ENCODE measurements at regions not wholly inside any gene's neighbourhood (a gene's known extent, or its start where the extent isn't known, plus 50 kb on each side); places are given as distances from the start of the nearest gene placed in this dataset.
"Not testable (repeated sequence)": the region's sequence is repeated elsewhere in the genome, so short reads cannot be mapped to it uniquely, and the experiment has no call there.

GRCh38 chr18:46179306-46179705, 75.1 kb downstream of the HAUS1 start:
- peaks cover 9% of the 10 kb centered on the region for H3K36me3 Mint-ChIP-seq (ENCODE audit: low read depth)
- H3K4me1 Mint-ChIP-seq (ENCODE audit: low read depth), result peaks cover 68% of the 10 kb centered on the region
- CTCF ChIA-PET, result interaction anchor here (0.7 to 1.4 kb wide), 2 partner anchors 28 to 101 kb away, joined by 3 read pairs; no protein-coding TSS in a partner anchor
- no peak for DNase-seq
- no peak overlapping the region for H3K4me3 Mint-ChIP-seq
- H3K27me3 Mint-ChIP-seq (ENCODE audit: low read depth), result no peaks in the 10 kb centered on the region
- intact Hi-C loops (cut with micrococcal nuclease), result no loop called here
- H3K27ac Mint-ChIP-seq, result no peak overlapping the region
- no peaks in the 10 kb centered on the region for H3K9me3 Mint-ChIP-seq

GRCh38 chr18:46182633-46183358, 78.6 kb downstream of the HAUS1 start:
- Mint-ChIP-seq H3K27ac (peak overlapping the region; percentile 1), H3K4me3 (no peak overlapping the region), H3K4me1 (ENCODE audit: low read depth) (peaks cover 60% of the 10 kb centered on the region), H3K9me3 (no peaks in the 10 kb centered on the region), H3K27me3 (ENCODE audit: low read depth) (no peaks in the 10 kb centered on the region), H3K36me3 (ENCODE audit: low read depth) (peaks cover 3% of the 10 kb centered on the region)
- intact Hi-C loops (cut with micrococcal nuclease), result no loop called here
- CTCF ChIA-PET, result interaction anchor here (1.4 to 5.2 kb wide), 3 partner anchors 9 to 37 kb away, joined by 3 to 30 read pairs (median 4); a partner anchor contains a TSS
- no peak for DNase-seq

GRCh38 chr18:46184296-46184695, 80.1 kb downstream of the HAUS1 start:
- DNase-seq; H3K4me3 Mint-ChIP-seq; H3K27ac Mint-ChIP-seq; H3K36me3 Mint-ChIP-seq (ENCODE audit: low read depth); H3K9me3 Mint-ChIP-seq; H3K27me3 Mint-ChIP-seq (ENCODE audit: low read depth): not testable (repeated sequence)
- CTCF ChIA-PET, result interaction anchor here (0.7 to 5.2 kb wide), 4 partner anchors 10 to 49 kb away, joined by 3 to 30 read pairs (median 4); a partner anchor contains a TSS
- intact Hi-C loops (cut with micrococcal nuclease), result loop anchor here (2.0 kb wide), 1 partner anchor 19 kb away; no protein-coding TSS in a partner anchor
- H3K4me1 Mint-ChIP-seq (ENCODE audit: low read depth), result peaks cover 58% of the 10 kb centered on the region

- CTCF ChIA-PET, result interaction anchor here (0.7 to 5.2 kb wide), 3 partner anchors 11 to 49 kb away, joined by 3 to 30 read pairs (median 5); a partner anchor contains a TSS
- Mint-ChIP-seq H3K4me1 (ENCODE audit: low read depth) (peaks cover 58% of the 10 kb centered on the region), H3K9me3 (no peaks in the 10 kb centered on the region), H3K27ac (no peak overlapping the region), H3K27me3 (ENCODE audit: low read depth) (no peaks in the 10 kb centered on the region), H3K4me3 (no peak overlapping the region), H3K36me3 (ENCODE audit: low read depth) (peaks cover 4% of the 10 kb centered on the region)
- DNase-seq, result no peak
- intact Hi-C loops (cut with micrococcal nuclease), result loop anchor here (2.0 kb wide), 1 partner anchor 18 kb away; no protein-coding TSS in a partner anchor
Measured at GRCh38 chr18:46184727-46185126, 80.5 kb downstream of the HAUS1 start.

- Mint-ChIP-seq H3K4me3 (no peak overlapping the region), H3K36me3 (ENCODE audit: low read depth) (peaks cover 4% of the 10 kb centered on the region), H3K9me3 (no peaks in the 10 kb centered on the region), H3K27me3 (ENCODE audit: low read depth) (no peaks in the 10 kb centered on the region), H3K27ac (no peak overlapping the region), H3K4me1 (ENCODE audit: low read depth) (peaks cover 32% of the 10 kb centered on the region)
- DNase-seq, result no peak
- CTCF ChIA-PET, result interaction anchor here (1.0 kb wide), 1 partner anchor 90 kb away, joined by 5 read pairs; no protein-coding TSS in a partner anchor
- intact Hi-C loops (cut with micrococcal nuclease), result no loop called here
Measured at GRCh38 chr18:46190667-46191066, 86.5 kb downstream of the HAUS1 start.

- H3K4me3 Mint-ChIP-seq, result no peak overlapping the region
Measured at GRCh38 chr18:46196627-46197243, 92.5 kb downstream of the HAUS1 start.

GRCh38 chr18:46199515-46200147, 95.4 kb downstream of the HAUS1 start:
- Mint-ChIP-seq H3K4me1 (ENCODE audit: low read depth) (peaks cover 67% of the 10 kb centered on the region), H3K9me3 (no peaks in the 10 kb centered on the region), H3K27ac (peak overlapping the region; percentile 0), H3K36me3 (ENCODE audit: low read depth) (peaks cover 3% of the 10 kb centered on the region), H3K27me3 (ENCODE audit: low read depth) (no peaks in the 10 kb centered on the region), H3K4me3 (no peak overlapping the region)
- CTCF ChIA-PET, result interaction anchor here (0.7 to 2.0 kb wide), 5 partner anchors 12 to 253 kb away, joined by 3 to 11 read pairs (median 4); a partner anchor contains a TSS
- intact Hi-C loops (cut with micrococcal nuclease), result loop anchor here (10.0 kb wide), 1 partner anchor 325 kb away; no protein-coding TSS in a partner anchor
- DNase-seq, result no peak

More at GRCh38 chr18:46196627-46197243, 92.5 kb downstream of the HAUS1 start:
- peaks cover 3% of the 10 kb centered on the region for H3K36me3 Mint-ChIP-seq (ENCODE audit: low read depth)
- H3K9me3 Mint-ChIP-seq, result no peaks in the 10 kb centered on the region
- H3K27ac Mint-ChIP-seq, result no peak overlapping the region
- CTCF ChIA-PET, result interaction anchor here (1.5 kb wide), 1 partner anchor 49 kb away, joined by 3 read pairs; no protein-coding TSS in a partner anchor
- no peak for DNase-seq
- intact Hi-C loops (cut with micrococcal nuclease), result no loop called here
- no peaks in the 10 kb centered on the region for H3K27me3 Mint-ChIP-seq (ENCODE audit: low read depth)
- H3K4me1 Mint-ChIP-seq (ENCODE audit: low read depth), result peaks cover 51% of the 10 kb centered on the region

- H3K4me1 Mint-ChIP-seq (ENCODE audit: low read depth), result peaks cover 73% of the 10 kb centered on the region
- not testable (repeated sequence) for H3K36me3 Mint-ChIP-seq (ENCODE audit: low read depth); H3K27ac Mint-ChIP-seq; H3K27me3 Mint-ChIP-seq (ENCODE audit: low read depth); DNase-seq; H3K9me3 Mint-ChIP-seq; H3K4me3 Mint-ChIP-seq
- intact Hi-C loops (cut with micrococcal nuclease), result loop anchor here (10.0 kb wide), 1 partner anchor 326 kb away; no protein-coding TSS in a partner anchor
- CTCF ChIA-PET, result interaction anchor here (0.7 to 2.0 kb wide), 5 partner anchors 11 to 38 kb away, joined by 3 to 11 read pairs (median 4); a partner anchor contains a TSS
Measured at GRCh38 chr18:46200178-46201055, 96.2 kb downstream of the HAUS1 start.

- intact Hi-C loops (cut with micrococcal nuclease), result loop anchor here (10.0 kb wide), 1 partner anchor 329 kb away; no protein-coding TSS in a partner anchor
- peaks cover 81% of the 10 kb centered on the region for H3K4me1 Mint-ChIP-seq (ENCODE audit: low read depth)
- no peak for DNase-seq
- H3K4me3 Mint-ChIP-seq, result no peak overlapping the region
- no peaks in the 10 kb centered on the region for H3K36me3 Mint-ChIP-seq (ENCODE audit: low read depth)
- CTCF ChIA-PET, result interaction anchor here (1.0 kb wide), 1 partner anchor 31 kb away, joined by 3 read pairs; a partner anchor contains a TSS
- H3K27me3 Mint-ChIP-seq (ENCODE audit: low read depth), result no peaks in the 10 kb centered on the region
- H3K9me3 Mint-ChIP-seq, result no peaks in the 10 kb centered on the region
- H3K27ac Mint-ChIP-seq, result no peak overlapping the region
Measured at GRCh38 chr18:46204143-46204542, 100.0 kb downstream of the HAUS1 start.

- intact Hi-C loops (cut with micrococcal nuclease), result loop anchor here (10.0 kb wide), 1 partner anchor 333 kb away; no protein-coding TSS in a partner anchor
Measured at GRCh38 chr18:46207985-46208384, 103.8 kb downstream of the HAUS1 start.

GRCh38 chr18:46209161-46209560, 105.0 kb downstream of the HAUS1 start:
- intact Hi-C loops (cut with micrococcal nuclease), result loop anchor here (10.0 kb wide), 1 partner anchor 334 kb away; no protein-coding TSS in a partner anchor
- H3K4me1 Mint-ChIP-seq (ENCODE audit: low read depth), result peaks cover 80% of the 10 kb centered on the region
- no peaks in the 10 kb centered on the region for H3K9me3 Mint-ChIP-seq
- H3K27me3 Mint-ChIP-seq (ENCODE audit: low read depth), result no peaks in the 10 kb centered on the region
- no peak overlapping the region for H3K4me3 Mint-ChIP-seq
- DNase-seq, result no peak
- no peaks in the 10 kb centered on the region for H3K36me3 Mint-ChIP-seq (ENCODE audit: low read depth)
- CTCF ChIA-PET, result interaction anchor here (1.0 to 8.4 kb wide), 2 partner anchors 11 to 35 kb away, joined by 4 to 97 read pairs; a partner anchor contains a TSS
- peak overlapping the region; percentile 32 for H3K27ac Mint-ChIP-seq

More at GRCh38 chr18:46207985-46208384, 103.8 kb downstream of the HAUS1 start:
- H3K27ac Mint-ChIP-seq, result peak overlapping the region; percentile 21
- H3K27me3 Mint-ChIP-seq (ENCODE audit: low read depth), result no peaks in the 10 kb centered on the region
- no peak for DNase-seq
- H3K4me3 Mint-ChIP-seq, result no peak overlapping the region
- H3K4me1 Mint-ChIP-seq (ENCODE audit: low read depth), result peaks cover 84% of the 10 kb centered on the region
- no peaks in the 10 kb centered on the region for H3K36me3 Mint-ChIP-seq (ENCODE audit: low read depth)
- CTCF ChIA-PET, result interaction anchor here (1.1 to 8.4 kb wide), 2 partner anchors 29 to 34 kb away, joined by 3 to 97 read pairs; a partner anchor contains a TSS
- no peaks in the 10 kb centered on the region for H3K9me3 Mint-ChIP-seq

All from activated naive CD4-positive, alpha-beta T cell treated with anti-CD3 and anti-CD28 coated beads for 36 hours (primary cell).